K562 (cell line): ENCODE measurements at regions not wholly inside any gene's neighbourhood (a gene's known extent, or its start where the extent isn't known, plus 50 kb on each side); places are given as distances from the start of the nearest gene placed in this dataset.

ENCODE experiments used
- ATAC-seq: fragments of 200-7000 bp; cut with Tn5 transposase; 3 replicates; pipeline ENCODE4 v1.9.1; 2020; ENCODE audit warnings: moderate library complexity
- BruUV-seq: library from RNA; stranded (reverse); fragments of 400-500 nt; replicated peaks from 2 replicates; lab custom pipeline; 2021; lab: Mats Ljungman, UMichigan
- CTCF ChIA-PET: fragments of 300-600 bp; formaldehyde crosslinking; extraction: SDS; loops from one replicate; lab custom pipeline; 2021; ENCODE audit warnings: low intra/inter-chr PET ratio; lab: Yijun Ruan, JAX
- POLR2A ChIA-PET: fragments of 300-600, 350-650 bp; sonication (Branson Sonifier 250); formaldehyde crosslinking; extraction: SDS; loops from one replicate; lab custom pipeline; 2021; ENCODE audit warnings: antibody characterized with exemption, inconsistent platforms; lab: Yijun Ruan, JAX
- DNase-seq, 4 experiments: peaks; one replicate each; pipeline versions ENCODE4 v3.0.0 to v3.0.0-alpha.2; 2011 to 2018; ENCODE audit warnings: low spot score in 3 of 4, mixed read lengths in 3 of 4; ENCODE audit errors: extremely low read depth in 1 of 4
- FAIRE-seq: peaks from 2 replicates; lab custom pipeline; 2011; peaks lifted over from hg19 to GRCh38; lab: Jason Lieb, UNC
- H2AFZ ChIP-seq: 2 replicates; pipeline ENCODE4 v1.6.0; 2011; ENCODE audit warnings: low read depth, low read length, control low read depth, inconsistent platforms
- H3K27ac ChIP-seq: fragments of 200-600 bp; 3 replicates; pipeline ENCODE4 v1.8.0; 2011; ENCODE audit warnings: low read depth, mild to moderate bottlenecking, control low read depth, inconsistent platforms, low read length, moderate library complexity, mixed read lengths; ENCODE audit errors: extremely low read depth
- H3K27me3 ChIP-seq, 2 experiments: fragments of 300-600 bp in 1 of 2; 2 replicates in 1 of 2; 3 replicates in 1 of 2; pipeline versions ENCODE4 v1.6.0 to v1.8.0; 2011; ENCODE audit warnings: inconsistent platforms in 2 of 2, low read length in 2 of 2, mild to moderate bottlenecking in 1 of 2, mixed read lengths in 1 of 2, moderate library complexity in 1 of 2; ENCODE audit not compliant: control insufficient read depth in 2 of 2, insufficient read depth in 2 of 2
- H3K36me3 ChIP-seq: fragments of 300-600 bp; 3 replicates; pipeline ENCODE4 v1.8.0; 2011; ENCODE audit warnings: mild to moderate bottlenecking, low read length, inconsistent platforms; ENCODE audit not compliant: control insufficient read depth, insufficient read depth
- H3K4me1 ChIP-seq, 2 experiments: fragments of 200-600 bp in 1 of 2; replicated peaks in 1 of 2; 2 replicates in 1 of 2; 3 replicates in 1 of 2; pipeline versions ENCODE4 v1.5.1 to v1.8.0; 2011; ENCODE audit warnings: inconsistent platforms in 2 of 2, low read length in 2 of 2, mild to moderate bottlenecking in 1 of 2, mixed read lengths in 1 of 2, moderate library complexity in 1 of 2; ENCODE audit not compliant: control insufficient read depth in 2 of 2, insufficient read depth in 2 of 2
- H3K4me2 ChIP-seq: 2 replicates; pipeline ENCODE4 v1.6.1; 2011; ENCODE audit warnings: low read length, control low read depth, inconsistent platforms, mixed read lengths; ENCODE audit not compliant: insufficient read depth
- H3K4me3 ChIP-seq: fragments of 200-600 bp; sonication (generic), shearing (Covaris generic); 2 replicates; pipeline ENCODE4 v1.5.1; 2016; ENCODE audit warnings: control low read depth, inconsistent platforms
- H3K79me2 ChIP-seq: fragments of 200-600 bp; 3 replicates; pipeline ENCODE4 v1.8.0; 2011; ENCODE audit warnings: low read length, inconsistent platforms; ENCODE audit not compliant: control insufficient read depth, insufficient read depth
- H3K9ac ChIP-seq, 2 experiments: 2 replicates each; pipeline versions ENCODE4 v1.6.0 to v1.6.1; 2011; ENCODE audit warnings: low read depth in 2 of 2, low read length in 2 of 2, control low read depth in 1 of 2, inconsistent platforms in 1 of 2, mild to moderate bottlenecking in 1 of 2, mixed read lengths in 1 of 2; ENCODE audit not compliant: insufficient read depth in 1 of 2
- H3K9me1 ChIP-seq: one replicate; pipeline ENCODE4 v1.6.0; 2011; ENCODE audit warnings: inconsistent platforms, mild to moderate bottlenecking, low read length, moderate library complexity; ENCODE audit not compliant: control insufficient read depth, insufficient read depth
- H3K9me3 ChIP-seq: replicated peaks from 2 replicates; pipeline ENCODE4 v1.5.1; 2011; ENCODE audit warnings: low read depth, low read length, inconsistent platforms; ENCODE audit not compliant: control insufficient read depth, insufficient read depth
- H4K20me1 ChIP-seq: replicated peaks from 2 replicates; pipeline ENCODE4 v1.6.1; 2011; ENCODE audit warnings: low read length, inconsistent platforms, mixed read lengths; ENCODE audit not compliant: control insufficient read depth, insufficient read depth
- CEBPG ChIP-seq, 3 experiments: fragments of 200-800 bp in 1 of 3; sonication (Bioruptor generic) in 1 of 3; sonication (generic) in 1 of 3; formaldehyde crosslinking in 1 of 3; IDR thresholded peaks in 2 of 3; conservative IDR thresholded peaks in 1 of 3; 2 replicates each; pipeline versions ENCODE4 v1.6.1 to v1.8.0; 2016 to 2022; ENCODE audit warnings: missing compliant biosample characterization in 2 of 3, missing genetic modification characterization in 2 of 3, mild to moderate bottlenecking in 1 of 3, missing genetic modification reagents in 1 of 3
- CREB1 ChIP-seq, 2 experiments: sonication (generic) in 1 of 2; formaldehyde crosslinking in 1 of 2; IDR thresholded peaks; 2 replicates each; pipeline versions ENCODE4 v1.6.1 to v1.8.0; 2012 to 2022; ENCODE audit warnings: inconsistent platforms in 1 of 2, mild to moderate bottlenecking in 1 of 2, missing genetic modification reagents in 1 of 2, moderate library complexity in 1 of 2
- E2F5 ChIP-seq: sonication (generic); formaldehyde crosslinking; IDR thresholded peaks from 2 replicates; pipeline ENCODE4 v1.8.0; 2022; ENCODE audit warnings: mild to moderate bottlenecking, missing genetic modification reagents
- E2F8 ChIP-seq: fragments of 450-650 bp; IDR thresholded peaks from 2 replicates; pipeline ENCODE4 v1.7.1; 2018; ENCODE audit warnings: mild to moderate bottlenecking, low read depth; ENCODE audit not compliant: partially characterized antibody
- GATA2 ChIP-seq: sonication (generic); formaldehyde crosslinking; IDR thresholded peaks from 2 replicates; pipeline ENCODE4 v1.4.0; 2020; ENCODE audit warnings: mild to moderate bottlenecking, missing genetic modification reagents
- HIVEP1 ChIP-seq: fragments of 250-450 bp; sonication (Bioruptor Pico); IDR thresholded peaks from 2 replicates; pipeline ENCODE4 v1.4.0; 2020; ENCODE audit warnings: mild to moderate bottlenecking
- MEIS2 ChIP-seq: fragments of 450-650 bp; IDR thresholded peaks from 2 replicates; pipeline ENCODE4 v1.6.1; 2014; ENCODE audit warnings: mild to moderate bottlenecking; ENCODE audit not compliant: partially characterized antibody
- SREBF2 ChIP-seq: sonication (generic); formaldehyde crosslinking; IDR thresholded peaks from 2 replicates; pipeline ENCODE4 v1.4.0; 2020; ENCODE audit warnings: mild to moderate bottlenecking, missing genetic modification reagents
- ZNF282 ChIP-seq: sonication (generic); formaldehyde crosslinking; IDR thresholded peaks from 2 replicates; pipeline ENCODE4 v1.8.1; 2023; ENCODE audit warnings: missing genetic modification reagents
- WGBS: fragments of 100-300 bp; shearing (Covaris generic); methylation state at CpG from one replicate; pipeline ENCODE4 v1.1.6; 2016; ENCODE audit warnings: low coverage, mixed read lengths; ENCODE audit not compliant: insufficient coverage; ENCODE audit errors: missing lambda C conversion rate; 5-methylcytosine and 5-hydroxymethylcytosine counted together
- in situ Hi-C: fragments of 300-500 bp; cut with MboI; formaldehyde crosslinking; loops from 4 replicates; pipeline ENCODE4 v1.15.0; 2018; ENCODE audit warnings: inconsistent platforms, mixed read lengths
- intact Hi-C: fragments of 100-400 bp; cut with micrococcal nuclease; formaldehyde crosslinking; loops from 2 replicates; pipeline ENCODE4 v1.14.2; 2022

DNA sequence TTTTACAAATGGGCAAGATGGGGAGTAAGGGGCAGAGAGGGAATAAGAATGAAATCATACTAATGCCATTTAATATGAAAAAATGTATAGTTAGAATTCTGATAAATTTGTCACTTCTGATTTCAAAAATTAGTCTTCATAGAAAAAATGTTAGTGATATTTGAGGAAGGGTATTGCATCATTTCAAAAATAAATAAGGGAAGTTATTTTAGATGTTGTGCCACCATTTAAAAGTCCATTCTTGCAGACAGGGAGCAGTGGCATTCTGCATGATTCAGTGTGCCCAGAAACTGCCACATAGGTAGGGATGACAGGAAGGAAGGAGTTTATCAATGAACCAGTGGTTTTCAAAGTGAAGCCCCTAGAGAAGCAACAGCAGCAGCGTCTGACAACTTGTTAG lies 674.6 kb downstream of the EPM2A start:
- Histone ChIP-seq H3K9me1 (no peaks in the 10 kb centered on the region), H2AFZ (no peak overlapping the region), H3K9me3 (no peaks in the 10 kb centered on the region), H3K4me3 (no peak overlapping the region), H3K4me2 (no peak overlapping the region), H3K9ac (no peak overlapping the region), H3K4me1 (no peaks in the 10 kb centered on the region), H3K27me3 (no peaks in the 10 kb centered on the region), H3K79me2 (no peaks in the 10 kb centered on the region)
- BruUV-seq = no TSS peak
- ATAC-seq = no peak
- WGBS = 0% methylated on average over 1 of the region's 1 CpG
- FAIRE-seq = no peak
- in situ Hi-C loops = no loop called here
- ChIA-PET CTCF (no interaction called here), POLR2A (interaction anchor here (0.6 kb wide), 1 partner anchor 300 kb away, joined by 3 read pairs; no protein-coding TSS in a partner anchor)
- no peak for DNase-seq
- TF ChIP-seq GATA2 (CRISPR knock-in tag) (no peak), SREBF2 (CRISPR knock-in tag) (no peak), CEBPG (CRISPR knock-in tag; IDR thresholded peaks at IDR 0.05) (no peak), CEBPG (tag; conservative IDR thresholded peaks at IDR 0.05 in 1 of 2, IDR thresholded peaks at IDR 0.05 in 1 of 2) (peak; percentile 40 to 75; a peak in 3 of 4 replicates)
- TF ChIP-seq, all 486 proteins: peak for 1
- H3K36me3 ChIP-seq = no peaks in the 10 kb centered on the region
- intact Hi-C loops = no loop called here
- H3K27ac ChIP-seq = no peak overlapping the region
- H4K20me1 ChIP-seq = no peaks in the 10 kb centered on the region

DNA sequence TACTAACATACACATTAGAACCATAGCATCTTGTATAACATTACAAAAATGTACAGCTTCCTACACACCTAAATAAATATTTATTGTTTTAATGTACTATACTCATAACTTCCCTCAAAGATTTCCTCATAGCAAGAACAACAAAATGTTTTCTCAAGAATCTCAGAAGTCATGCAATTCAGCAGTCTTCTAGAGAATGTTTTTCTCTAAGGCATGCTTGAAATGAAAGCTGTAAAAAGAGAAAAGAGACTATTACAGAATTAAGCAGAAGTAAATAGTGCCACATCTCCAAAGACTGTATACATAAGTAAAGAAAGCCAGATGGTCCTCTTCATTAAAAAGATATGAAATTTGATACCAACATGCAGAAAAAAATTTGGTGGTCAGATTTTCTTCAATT lies 672.2 kb downstream of the EPM2A start:
- ChIA-PET CTCF (no interaction called here), POLR2A (no interaction called here)
- Histone ChIP-seq H3K4me2 (no peak overlapping the region), H4K20me1 (no peaks in the 10 kb centered on the region), H3K4me1 (no peaks in the 10 kb centered on the region), H3K36me3 (no peaks in the 10 kb centered on the region), H3K9ac (no peak overlapping the region), H3K9me3 (no peaks in the 10 kb centered on the region), H3K27me3 (no peaks in the 10 kb centered on the region), H3K27ac (no peak overlapping the region), H3K79me2 (no peaks in the 10 kb centered on the region), H3K9me1 (no peaks in the 10 kb centered on the region), H3K4me3 (no peak overlapping the region), H2AFZ (no peak overlapping the region)
- no peak for FAIRE-seq
- ATAC-seq = no peak
- in situ Hi-C loops = no loop called here
- intact Hi-C loops = no loop called here
- DNase-seq = no peak
- BruUV-seq = no TSS peak
- no peak for TF ChIP-seq ZNF282 (CRISPR knock-in tag)
- TF ChIP-seq E2F5 (CRISPR knock-in tag) = no peak
- no peak for TF ChIP-seq HIVEP1 (CRISPR knock-in tag)
- TF ChIP-seq E2F8 = no peak
- no peak for TF ChIP-seq CREB1 (IDR thresholded peaks at IDR 0.05)
- no peak for TF ChIP-seq CREB1 (CRISPR knock-in tag; IDR thresholded peaks at IDR 0.05)
- TF ChIP-seq MEIS2 = no peak
